WTC11 (cell line): ENCODE measurements at regions not wholly inside any gene's neighbourhood (a gene's known extent, or its start where the extent isn't known, plus 50 kb on each side); places are given as distances from the start of the nearest gene placed in this dataset.

Experiments used
- ATAC-seq: fragments of 200-7000 bp; cut with Tn5 transposase; 2 replicates; pipeline ENCODE4 v1.10.0; 2021; ENCODE audit warnings: mild to moderate bottlenecking, moderate library complexity
- CTCF ChIA-PET: fragments of 300-600 bp; sonication (Branson Sonifier 250); formaldehyde crosslinking; loops from one replicate; lab custom pipeline; 2021; ENCODE audit warnings: antibody characterized with exemption; lab: Charles Lee
- POLR2A ChIA-PET: fragments of 350-600 bp; sonication (Branson Sonifier 250); formaldehyde crosslinking; loops from one replicate; lab custom pipeline; 2021; ENCODE audit warnings: antibody characterized with exemption; lab: Charles Lee
- DNase-seq: peaks from one replicate; pipeline ENCODE4 v3.0.0; 2021; ENCODE audit warnings: low spot score
- H3K27ac Mint-ChIP-seq: 2 replicates; pipeline ENCODE4 v1.8.0; 2021; ENCODE audit warnings: mixed read lengths
- H3K27me3 Mint-ChIP-seq: 2 replicates; pipeline ENCODE4 v1.8.0; 2021; ENCODE audit warnings: low read depth, mild to moderate bottlenecking, moderate library complexity, mixed read lengths
- H3K36me3 Mint-ChIP-seq: 2 replicates; pipeline ENCODE4 v1.8.0; 2021; ENCODE audit warnings: mixed read lengths
- H3K4me1 Mint-ChIP-seq: 2 replicates; pipeline ENCODE4 v1.8.0; 2022; ENCODE audit warnings: mixed read lengths
- H3K4me3 Mint-ChIP-seq: 2 replicates; pipeline ENCODE4 v1.8.0; 2021; ENCODE audit warnings: mild to moderate bottlenecking, moderate library complexity, mixed read lengths
- H3K9me3 Mint-ChIP-seq: 2 replicates; pipeline ENCODE4 v1.8.0; 2021; ENCODE audit warnings: mixed read lengths
- ATF3 ChIP-seq: sonication (generic); formaldehyde crosslinking; conservative IDR thresholded peaks from 2 replicates; pipeline ENCODE4 v1.8.1; 2022; ENCODE audit warnings: mild to moderate bottlenecking, missing genetic modification reagents
- CREB1 ChIP-seq: sonication (generic); formaldehyde crosslinking; IDR thresholded peaks from 2 replicates; pipeline ENCODE4 v1.8.0; 2023; ENCODE audit warnings: mild to moderate bottlenecking, missing genetic modification reagents
- NFYB ChIP-seq: sonication (generic); formaldehyde crosslinking; conservative IDR thresholded peaks from 2 replicates; pipeline ENCODE4 v1.8.0; 2022; ENCODE audit warnings: low read depth, missing genetic modification reagents
- NR1H2 ChIP-seq: sonication (generic); formaldehyde crosslinking; IDR thresholded peaks from 2 replicates; pipeline ENCODE4 v1.9.0; 2021; ENCODE audit warnings: mild to moderate bottlenecking, moderate library complexity, missing genetic modification reagents
- NR3C1 ChIP-seq: sonication (generic); formaldehyde crosslinking; conservative IDR thresholded peaks from 2 replicates; pipeline ENCODE4 v1.8.1; 2023; ENCODE audit warnings: low read depth, mild to moderate bottlenecking, missing genetic modification reagents
- OVOL2 ChIP-seq: fragments of 250-450 bp; sonication (Bioruptor Pico); IDR thresholded peaks from 2 replicates; pipeline ENCODE4 v1.9.0; 2021; ENCODE audit warnings: mild to moderate bottlenecking, borderline replicate concordance
- PRDM15 ChIP-seq: sonication (generic); formaldehyde crosslinking; IDR thresholded peaks from 2 replicates; pipeline ENCODE4 v1.8.0; 2022; ENCODE audit warnings: missing genetic modification reagents
- PREB ChIP-seq: sonication (generic); formaldehyde crosslinking; IDR thresholded peaks from 2 replicates; pipeline ENCODE4 v1.8.1; 2022; ENCODE audit warnings: mild to moderate bottlenecking, missing genetic modification reagents, moderate library complexity, borderline replicate concordance
- RELA ChIP-seq: sonication (generic); formaldehyde crosslinking; IDR thresholded peaks from 2 replicates; pipeline ENCODE4 v1.8.1; 2022; ENCODE audit warnings: missing genetic modification reagents, mild to moderate bottlenecking, borderline replicate concordance
- SOX15 ChIP-seq: fragments of 250-450 bp; sonication (Bioruptor Pico); IDR thresholded peaks from 2 replicates; pipeline ENCODE4 v1.9.0; 2021; ENCODE audit warnings: mild to moderate bottlenecking
- ZNF138 ChIP-seq: sonication (generic); formaldehyde crosslinking; conservative IDR thresholded peaks from 2 replicates; pipeline ENCODE4 v1.8.1; 2022; ENCODE audit warnings: mild to moderate bottlenecking, moderate library complexity, missing genetic modification reagents
- ZNF396 ChIP-seq: fragments of 250-450 bp; sonication (Bioruptor Pico); IDR thresholded peaks from 2 replicates; pipeline ENCODE4 v1.8.0; 2021; ENCODE audit warnings: mild to moderate bottlenecking, moderate library complexity, borderline replicate concordance
- ZNF423 ChIP-seq: fragments of 250-450 bp; sonication (Bioruptor Pico); IDR thresholded peaks from 2 replicates; pipeline ENCODE4 v2.1.2; 2022; ENCODE audit warnings: mild to moderate bottlenecking, moderate library complexity
- TF ChIP-seq, protein P1 (sequence below): sonication (generic); formaldehyde crosslinking; IDR thresholded peaks from 2 replicates; pipeline ENCODE4 v1.8.1; 2023; ENCODE audit warnings: mild to moderate bottlenecking, missing genetic modification reagents, borderline replicate concordance
- TF ChIP-seq, protein P2 (sequence below): sonication (generic); formaldehyde crosslinking; IDR thresholded peaks from 2 replicates; pipeline ENCODE4 v1.8.0; 2022; ENCODE audit warnings: mild to moderate bottlenecking, missing genetic modification reagents

DNA sequence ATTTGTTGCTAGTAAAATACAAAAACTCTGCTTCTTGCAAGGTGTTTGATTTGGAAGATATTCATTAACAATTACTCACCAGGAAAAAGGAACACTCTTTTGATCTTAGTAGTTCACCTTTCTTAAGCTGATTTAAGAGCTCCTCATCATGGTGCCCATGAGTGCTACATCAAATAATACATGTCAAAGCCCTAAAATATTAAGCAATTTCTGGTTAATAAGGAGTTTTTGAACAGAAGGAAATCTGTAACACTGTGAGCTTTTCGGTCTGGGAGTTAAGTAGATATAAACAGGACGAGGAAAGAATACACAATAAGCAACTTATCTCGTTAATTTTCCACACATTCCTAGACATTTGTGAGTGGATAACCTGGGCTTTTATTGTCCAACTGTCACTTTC is 83.9 kb upstream of the DCBLD2 start (continued):
- TF ChIP-seq, protein P1, sequence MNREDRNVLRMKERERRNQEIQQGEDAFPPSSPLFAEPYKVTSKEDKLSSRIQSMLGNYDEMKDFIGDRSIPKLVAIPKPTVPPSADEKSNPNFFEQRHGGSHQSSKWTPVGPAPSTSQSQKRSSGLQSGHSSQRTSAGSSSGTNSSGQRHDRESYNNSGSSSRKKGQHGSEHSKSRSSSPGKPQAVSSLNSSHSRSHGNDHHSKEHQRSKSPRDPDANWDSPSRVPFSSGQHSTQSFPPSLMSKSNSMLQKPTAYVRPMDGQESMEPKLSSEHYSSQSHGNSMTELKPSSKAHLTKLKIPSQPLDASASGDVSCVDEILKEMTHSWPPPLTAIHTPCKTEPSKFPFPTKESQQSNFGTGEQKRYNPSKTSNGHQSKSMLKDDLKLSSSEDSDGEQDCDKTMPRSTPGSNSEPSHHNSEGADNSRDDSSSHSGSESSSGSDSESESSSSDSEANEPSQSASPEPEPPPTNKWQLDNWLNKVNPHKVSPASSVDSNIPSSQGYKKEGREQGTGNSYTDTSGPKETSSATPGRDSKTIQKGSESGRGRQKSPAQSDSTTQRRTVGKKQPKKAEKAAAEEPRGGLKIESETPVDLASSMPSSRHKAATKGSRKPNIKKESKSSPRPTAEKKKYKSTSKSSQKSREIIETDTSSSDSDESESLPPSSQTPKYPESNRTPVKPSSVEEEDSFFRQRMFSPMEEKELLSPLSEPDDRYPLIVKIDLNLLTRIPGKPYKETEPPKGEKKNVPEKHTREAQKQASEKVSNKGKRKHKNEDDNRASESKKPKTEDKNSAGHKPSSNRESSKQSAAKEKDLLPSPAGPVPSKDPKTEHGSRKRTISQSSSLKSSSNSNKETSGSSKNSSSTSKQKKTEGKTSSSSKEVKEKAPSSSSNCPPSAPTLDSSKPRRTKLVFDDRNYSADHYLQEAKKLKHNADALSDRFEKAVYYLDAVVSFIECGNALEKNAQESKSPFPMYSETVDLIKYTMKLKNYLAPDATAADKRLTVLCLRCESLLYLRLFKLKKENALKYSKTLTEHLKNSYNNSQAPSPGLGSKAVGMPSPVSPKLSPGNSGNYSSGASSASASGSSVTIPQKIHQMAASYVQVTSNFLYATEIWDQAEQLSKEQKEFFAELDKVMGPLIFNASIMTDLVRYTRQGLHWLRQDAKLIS (CRISPR knock-in tag) = no peak

DNA sequence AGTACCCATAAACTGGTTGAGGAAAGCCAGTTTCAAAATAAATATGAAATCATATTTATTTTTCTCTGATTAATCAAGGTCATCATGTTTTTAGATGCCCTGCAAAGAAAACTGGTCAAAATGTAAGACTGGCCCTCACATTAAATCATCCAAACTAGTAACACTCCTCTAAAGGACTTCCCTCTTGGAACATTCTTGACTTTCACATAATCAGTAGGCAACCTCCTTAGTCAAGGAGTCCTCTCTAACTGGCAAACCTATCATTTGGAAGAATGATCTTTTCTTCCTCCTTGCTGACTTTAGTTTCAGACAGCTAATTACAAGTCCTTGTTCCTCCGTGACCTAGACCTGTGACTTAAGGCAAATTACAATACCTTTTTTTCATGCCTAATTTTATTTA is 82.5 kb upstream of the DCBLD2 start:
- TF ChIP-seq ZNF396 (CRISPR knock-in tag) = no peak
- TF ChIP-seq, protein P1 (CRISPR knock-in tag) = no peak
- no peak for TF ChIP-seq ATF3 (CRISPR knock-in tag)
- TF ChIP-seq CREB1 (CRISPR knock-in tag) = no peak
- no peak for TF ChIP-seq NR3C1 (CRISPR knock-in tag)
- no peak for TF ChIP-seq NFYB (CRISPR knock-in tag)
- H3K4me1 Mint-ChIP-seq = peaks cover 20% of the 10 kb centered on the region
- no peaks in the 10 kb centered on the region for H3K27me3 Mint-ChIP-seq
- no peaks in the 10 kb centered on the region for H3K9me3 Mint-ChIP-seq
- no peak overlapping the region for H3K27ac Mint-ChIP-seq
- CTCF ChIA-PET = interaction anchor here (1.4 kb wide), 1 partner anchor 372 kb away, joined by 3 read pairs; no protein-coding TSS in a partner anchor
- no peak overlapping the region for H3K4me3 Mint-ChIP-seq
- ATAC-seq (no peak), DNase-seq (no peak)
- POLR2A ChIA-PET = no interaction called here
- no peaks in the 10 kb centered on the region for H3K36me3 Mint-ChIP-seq

DNA sequence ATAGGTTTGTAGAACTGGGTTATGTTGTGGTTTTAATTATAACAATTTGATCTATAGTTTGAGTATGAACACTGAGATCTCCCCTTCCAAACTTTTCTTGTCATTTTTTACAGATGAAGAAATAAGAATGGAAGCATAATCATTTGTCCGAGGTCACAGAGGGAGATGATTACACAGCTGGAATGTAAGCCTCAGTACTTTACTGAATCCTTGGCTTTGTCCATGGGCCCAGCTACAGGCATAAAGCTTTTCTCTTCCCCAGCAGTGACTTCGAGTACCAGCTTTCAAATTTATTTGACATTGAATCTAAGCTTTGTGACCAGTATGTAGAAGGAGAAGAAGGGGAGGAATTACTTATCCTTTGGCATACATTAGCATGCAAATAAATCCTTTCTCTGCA is 80.9 kb upstream of the DCBLD2 start:
- no peak for TF ChIP-seq RELA (CRISPR knock-in tag)
- TF ChIP-seq SOX15 = no peak
- TF ChIP-seq ATF3 (CRISPR knock-in tag) = no peak
- no peak for TF ChIP-seq PRDM15 (CRISPR knock-in tag)
- TF ChIP-seq OVOL2 = no peak
- no peak for TF ChIP-seq CREB1 (CRISPR knock-in tag)
- TF ChIP-seq ZNF423 (CRISPR knock-in tag) = no peak
- no peak for TF ChIP-seq NR1H2 (CRISPR knock-in tag)
- no peak for TF ChIP-seq PREB (CRISPR knock-in tag)
- TF ChIP-seq, protein P2, sequence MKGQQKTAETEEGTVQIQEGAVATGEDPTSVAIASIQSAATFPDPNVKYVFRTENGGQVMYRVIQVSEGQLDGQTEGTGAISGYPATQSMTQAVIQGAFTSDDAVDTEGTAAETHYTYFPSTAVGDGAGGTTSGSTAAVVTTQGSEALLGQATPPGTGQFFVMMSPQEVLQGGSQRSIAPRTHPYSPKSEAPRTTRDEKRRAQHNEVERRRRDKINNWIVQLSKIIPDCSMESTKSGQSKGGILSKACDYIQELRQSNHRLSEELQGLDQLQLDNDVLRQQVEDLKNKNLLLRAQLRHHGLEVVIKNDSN (CRISPR knock-in tag) = no peak
- TF ChIP-seq ZNF138 (CRISPR knock-in tag) = no peak
- no peak overlapping the region for H3K4me3 Mint-ChIP-seq
- no peaks in the 10 kb centered on the region for H3K36me3 Mint-ChIP-seq
- DNase-seq = no peak
- H3K9me3 Mint-ChIP-seq = no peaks in the 10 kb centered on the region
- ChIA-PET POLR2A (no interaction called here), CTCF (interaction anchor here (1.1 to 1.8 kb wide), 2 partner anchors 12 to 191 kb away, joined by 6 to 7 read pairs; no protein-coding TSS in a partner anchor)
- no peak overlapping the region for H3K27ac Mint-ChIP-seq
- H3K4me1 Mint-ChIP-seq = peaks cover 20% of the 10 kb centered on the region
- no peak for ATAC-seq
- H3K27me3 Mint-ChIP-seq = no peaks in the 10 kb centered on the region
